Uterus (tissue), 2 donors: ENCODE measurements at regions not wholly inside any gene's neighbourhood (a gene's known extent, or its start where the extent isn't known, plus 50 kb on each side); places are given as distances from the start of the nearest gene placed in this dataset.

Experiments
- CTCF ChIP-seq, 4 experiments: fragments of 200-600 bp in 2 of 4; fragments of 450-650 bp in 2 of 4; sonication (generic) in 2 of 4; IDR thresholded peaks; one replicate each; pipeline ENCODE4 v1.5.1; 2016 to 2019; ENCODE audit warnings: antibody characterized with exemption in 4 of 4, mild to moderate bottlenecking in 2 of 4, moderate library complexity in 1 of 4
- POLR2A ChIP-seq, 2 donors: fragments of 450-650 bp; IDR thresholded peaks; one replicate each; pipeline ENCODE4 v1.6.1; 2016; ENCODE audit warnings: antibody characterized with exemption in 2 of 2, mild to moderate bottlenecking in 1 of 2, moderate library complexity in 1 of 2

DNA sequence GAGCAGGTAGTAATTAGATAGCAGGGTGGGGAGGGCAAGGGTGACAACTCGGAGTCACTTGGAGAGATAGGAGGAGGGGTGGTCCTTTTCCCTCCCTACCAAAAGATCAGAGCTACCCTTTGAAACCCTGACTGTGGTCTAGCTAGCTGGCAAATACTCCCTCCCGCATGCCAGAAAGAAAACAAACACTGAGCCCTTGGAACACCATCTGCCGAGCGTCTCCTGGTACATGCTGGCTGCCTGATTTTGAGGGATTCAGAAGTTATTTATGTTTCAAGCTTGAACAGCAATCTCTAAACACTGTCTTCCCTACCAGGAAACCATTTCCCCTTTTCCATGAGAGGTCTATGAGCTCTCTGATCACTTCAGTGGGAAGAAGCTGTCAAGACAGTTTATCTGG, 291.6 kb upstream of the CFAP20DC start:
- TF ChIP-seq CTCF (IDR thresholded peaks at IDR 0.05): no peak
- TF ChIP-seq POLR2A (IDR thresholded peaks at IDR 0.05): no peak
